AG20443 (cell line): ENCODE measurements at regions not wholly inside any gene's neighbourhood (a gene's known extent, or its start where the extent isn't known, plus 50 kb on each side); places are given as distances from the start of the nearest gene placed in this dataset.
A peak's percentile ranks its signal among the peaks of the same experiment; 100 is the strongest.

Experiments used
- DNase-seq: peaks from one replicate; pipeline ENCODE4 v3.0.0; 2012; ENCODE audit warnings: low spot score, mixed read lengths

DNA sequence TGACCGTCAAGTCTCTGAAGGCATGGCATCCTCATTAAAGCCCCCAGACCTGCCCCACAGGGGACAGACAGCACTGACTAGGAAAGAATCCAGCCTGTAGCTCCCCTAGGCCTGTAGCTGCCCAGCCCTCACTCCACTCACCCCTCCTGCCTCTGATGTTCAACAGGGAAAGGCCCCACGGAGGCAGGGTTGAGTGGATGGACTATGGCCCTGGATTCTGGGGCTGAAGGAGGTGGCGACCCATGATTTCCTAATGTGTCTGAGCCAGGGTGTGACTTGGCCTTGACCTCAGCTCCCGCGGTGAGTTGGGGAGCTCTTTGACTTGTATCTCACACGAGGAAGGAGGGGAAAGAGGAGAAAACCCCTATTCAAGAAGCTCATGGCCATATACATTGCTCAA is 238.5 kb upstream of the CSF3R start:
- no peak for DNase-seq

DNA sequence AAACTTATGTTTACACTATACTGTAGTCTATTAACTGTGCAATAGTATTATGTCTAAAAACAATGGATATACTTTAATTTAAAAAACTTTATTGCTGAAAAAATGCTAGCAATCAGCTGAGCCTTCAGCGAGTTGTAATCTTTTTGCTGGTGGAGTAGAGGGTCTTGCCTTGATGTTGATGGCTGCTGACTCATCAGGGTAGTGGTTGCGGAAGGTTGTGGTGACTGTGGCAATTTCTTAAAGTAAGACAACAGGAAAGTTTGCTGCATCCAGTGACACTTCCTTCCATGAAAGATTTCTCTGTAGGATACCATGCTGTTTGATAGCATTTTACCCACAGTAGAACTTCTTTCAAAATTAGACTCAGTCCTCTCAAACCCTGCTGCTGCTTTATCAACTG is 234.7 kb upstream of the CSF3R start:
- no peak for DNase-seq

DNA sequence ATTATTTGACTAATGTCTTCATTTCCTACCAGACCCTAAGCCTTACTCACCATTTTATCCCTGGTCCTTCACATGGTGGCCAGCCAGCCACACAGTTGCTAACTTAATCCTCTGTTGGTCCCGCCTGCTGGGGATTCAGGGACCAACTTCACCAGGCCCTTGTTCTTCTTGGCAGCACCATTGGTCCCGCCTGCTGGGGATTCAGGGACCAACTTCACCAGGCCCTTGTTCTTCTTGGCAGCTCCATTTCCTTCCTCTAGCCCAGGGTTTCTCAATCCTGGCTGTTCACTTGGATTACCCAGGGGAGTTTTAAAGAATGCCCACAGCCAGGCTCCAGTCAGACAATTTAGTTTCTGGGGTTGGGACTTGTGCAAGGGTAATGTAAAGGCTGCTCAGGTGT is 233.1 kb upstream of the CSF3R start:
- DNase-seq = no peak

GRCh38 chr1:36714301-36714700 is 231.6 kb upstream of the CSF3R start:
- DNase-seq = no peak

DNA sequence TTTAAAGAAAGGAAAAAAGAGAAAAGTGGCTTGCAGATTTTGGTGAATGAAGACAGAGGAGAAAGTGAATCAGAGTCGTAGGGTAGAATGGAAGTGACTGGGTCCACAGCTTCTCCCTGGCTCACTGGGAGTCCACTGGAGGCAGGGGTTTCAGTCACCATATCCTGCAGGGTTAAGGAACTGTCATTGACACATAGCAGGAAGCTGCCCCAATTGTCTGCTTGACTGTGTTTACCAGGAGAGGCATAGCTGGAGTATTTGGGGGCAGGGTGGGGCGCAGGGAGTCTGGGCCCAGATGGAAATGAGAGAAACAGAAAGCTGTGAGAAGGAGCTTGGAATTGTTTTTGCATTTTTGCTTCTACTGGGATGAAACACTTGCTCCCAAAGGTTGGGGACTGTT is 228.8 kb upstream of the CSF3R start:
- no peak for DNase-seq

GRCh38 chr1:36710951-36711350 is 228.2 kb upstream of the CSF3R start:
- DNase-seq = no peak

GRCh38 chr1:36709869-36710481 is 227.3 kb upstream of the CSF3R start:
- DNase-seq = no peak

DNA sequence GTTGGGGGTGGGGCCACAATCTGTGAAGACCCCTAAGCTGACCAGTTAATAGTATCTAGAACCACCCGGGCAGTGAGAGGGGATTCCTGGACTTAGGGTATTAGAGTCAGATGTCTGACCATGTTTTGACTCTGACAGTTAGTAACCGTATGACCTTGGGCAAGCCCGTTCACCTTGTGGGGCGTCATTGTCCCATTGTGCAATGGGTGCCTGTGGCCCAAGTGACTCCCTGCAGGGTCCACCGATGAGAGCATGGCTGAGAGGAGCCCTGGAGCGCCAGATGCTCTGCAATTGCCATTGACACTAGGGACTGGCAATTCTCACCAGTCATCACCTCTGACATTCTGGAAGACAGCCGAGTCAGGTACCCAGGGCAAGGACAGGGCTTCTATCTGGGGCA is 225.9 kb upstream of the CSF3R start:
- no peak for DNase-seq

DNA sequence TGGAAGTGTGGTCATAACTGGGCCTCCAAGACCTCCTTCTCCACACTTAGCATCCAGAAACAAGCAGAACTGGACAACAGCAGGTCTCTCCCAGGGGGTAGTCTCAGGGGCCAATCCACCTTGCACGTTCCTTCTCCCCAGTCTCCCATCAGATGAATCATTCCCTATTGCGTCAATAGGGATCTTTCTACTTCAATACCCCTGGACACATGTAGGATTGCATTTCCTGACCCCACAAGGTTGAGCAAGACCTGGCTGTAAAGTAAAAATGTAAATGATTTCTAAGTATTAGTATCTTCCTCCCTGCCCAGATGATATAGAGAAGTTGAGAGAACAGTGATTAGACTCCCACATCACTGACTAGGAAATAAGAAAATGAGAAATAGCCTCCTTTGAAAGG is 224.5 kb upstream of the CSF3R start:
- DNase-seq = no peak

- no peak for DNase-seq
These were observed 223.7 kb upstream of the CSF3R start for GRCh38 chr1:36706416-36706815.

DNA sequence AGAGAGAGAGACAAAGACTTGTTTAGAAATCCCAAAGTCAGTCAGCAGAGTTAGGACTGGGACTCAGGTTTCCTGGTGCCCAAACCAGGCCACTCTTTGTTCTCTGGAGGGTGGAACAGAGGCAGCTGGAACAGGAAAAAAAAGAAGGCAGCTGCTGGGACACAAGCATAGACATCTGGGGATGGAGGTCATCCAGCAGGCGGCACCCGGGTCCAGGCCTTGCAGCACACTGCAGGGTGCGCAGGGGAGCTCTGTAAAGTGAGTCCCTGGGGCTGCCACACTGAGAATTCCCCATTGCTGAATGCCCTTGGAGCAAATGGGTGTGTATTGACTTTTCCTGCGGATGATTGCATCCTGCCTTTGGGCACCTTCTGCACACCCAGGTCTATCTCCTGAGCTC is 222.9 kb upstream of the CSF3R start:
- DNase-seq = no peak

- peak; percentile 89 for DNase-seq
These were observed 221.0 kb upstream of the CSF3R start for GRCh38 chr1:36703526-36704208.

- no peak for DNase-seq
These were observed 220.2 kb upstream of the CSF3R start for GRCh38 chr1:36702963-36703362.

DNA sequence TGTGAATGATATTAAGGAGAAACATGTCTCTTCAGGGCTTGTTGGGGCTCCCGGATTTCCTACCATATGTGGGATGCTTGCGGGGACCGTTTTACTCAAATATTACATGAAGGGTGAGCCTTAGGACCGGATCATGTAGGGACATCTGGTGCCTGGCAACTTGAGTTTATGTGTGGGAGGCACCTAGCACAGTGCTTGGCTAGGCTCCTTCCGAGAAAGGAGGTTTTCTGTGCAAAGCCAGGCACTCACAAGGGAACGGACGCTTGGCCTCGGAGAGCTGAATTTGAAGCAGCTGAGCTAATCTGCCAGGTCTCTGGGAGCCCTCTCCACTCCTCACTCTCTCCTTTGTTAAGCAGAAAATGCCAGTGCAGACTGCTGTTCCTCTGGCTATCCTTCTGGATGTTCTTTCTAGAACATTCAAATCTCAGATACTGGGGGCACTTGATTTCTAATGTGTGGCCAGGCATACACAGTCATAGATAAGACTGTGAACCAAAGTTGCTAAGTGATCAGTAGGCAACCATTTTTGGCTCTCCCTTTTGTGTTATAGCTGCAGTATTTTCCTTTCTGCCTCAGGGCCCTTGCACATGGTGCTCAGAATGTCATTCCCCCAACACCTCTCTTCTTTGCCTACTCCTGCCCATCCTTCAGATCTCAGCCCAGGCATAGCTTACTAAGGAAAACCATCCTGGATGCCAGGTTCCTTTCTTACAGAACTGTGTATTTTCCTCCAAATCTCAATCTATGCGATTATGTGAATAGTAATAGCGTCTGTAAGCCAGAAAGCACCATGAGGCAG is 216.6 kb upstream of the CSF3R start:
- DNase-seq = no peak

DNA sequence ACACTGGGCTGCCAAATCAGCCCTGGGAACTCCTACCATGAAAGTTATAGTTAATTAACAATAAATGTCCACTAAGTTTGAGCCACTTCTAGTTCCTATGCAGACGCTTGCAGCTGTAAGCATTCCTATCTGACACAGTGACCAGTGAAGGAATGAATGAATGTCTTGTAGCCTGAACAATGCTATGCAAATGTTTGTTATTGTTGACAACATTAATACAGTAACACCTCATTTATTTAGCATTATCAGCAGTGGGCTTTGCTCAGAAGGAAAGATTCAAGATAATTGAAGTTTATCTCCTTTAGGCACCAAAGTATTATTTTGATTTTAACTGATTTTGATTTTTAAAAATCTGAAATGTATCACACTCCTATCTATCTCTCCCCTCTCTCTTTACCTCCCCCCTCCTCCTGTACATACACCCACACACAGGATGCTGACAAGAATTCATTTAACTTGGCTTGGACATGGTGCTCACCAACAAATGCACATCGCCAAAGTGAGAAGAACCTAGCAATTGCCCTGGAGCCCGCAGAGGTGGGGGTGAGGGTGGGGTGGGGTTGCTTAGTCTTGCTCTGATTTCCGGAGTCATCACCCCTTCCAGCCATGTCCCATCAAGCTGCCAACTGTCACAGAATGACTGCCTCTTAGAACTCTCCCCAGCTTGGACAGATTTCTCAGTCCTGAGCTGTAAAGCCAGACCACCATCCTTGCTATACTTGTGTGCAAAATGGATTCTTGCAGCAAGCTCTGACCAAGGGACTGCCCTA is 215.3 kb upstream of the CSF3R start:
- DNase-seq = no peak

GRCh38 chr1:36696261-36696940 is 213.7 kb upstream of the CSF3R start:
- DNase-seq = no peak

DNA sequence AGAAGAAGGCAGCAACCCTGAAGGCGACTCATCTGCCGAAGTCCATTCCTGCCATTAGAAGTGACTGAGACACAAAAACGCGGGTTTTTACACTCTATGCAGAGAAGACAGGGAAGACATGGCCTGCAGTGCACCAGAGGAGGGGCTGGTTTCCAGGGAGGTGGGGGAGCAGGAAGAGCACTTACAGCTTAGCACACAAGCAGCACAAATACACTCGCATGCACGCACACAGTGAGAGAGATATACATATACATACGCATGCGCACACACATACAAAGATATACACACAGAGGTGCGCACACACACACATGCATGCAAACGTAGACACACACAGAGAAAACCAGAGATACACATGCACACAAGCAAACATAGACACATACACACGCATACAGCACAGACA is 210.9 kb upstream of the CSF3R start:
- no peak for DNase-seq

DNA sequence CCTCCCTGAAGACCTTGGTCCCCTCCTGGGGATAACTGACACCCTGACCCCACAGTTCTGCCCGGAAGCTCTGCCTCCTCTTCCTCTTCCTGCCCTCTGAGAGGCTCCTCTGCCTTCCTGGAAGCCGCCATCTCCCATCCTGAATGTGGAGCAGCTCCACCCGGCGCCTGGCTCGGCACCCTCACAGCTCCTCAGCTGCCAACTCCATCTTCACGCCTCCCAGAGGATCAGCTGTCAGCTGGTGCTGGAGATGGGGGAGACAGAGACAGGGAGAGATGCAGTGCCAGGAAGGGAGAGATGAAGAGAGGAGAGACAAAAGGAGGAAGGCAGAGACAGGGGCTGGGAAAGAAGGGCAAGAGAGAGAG is 210.4 kb upstream of the CSF3R start:
- no peak for DNase-seq

DNA sequence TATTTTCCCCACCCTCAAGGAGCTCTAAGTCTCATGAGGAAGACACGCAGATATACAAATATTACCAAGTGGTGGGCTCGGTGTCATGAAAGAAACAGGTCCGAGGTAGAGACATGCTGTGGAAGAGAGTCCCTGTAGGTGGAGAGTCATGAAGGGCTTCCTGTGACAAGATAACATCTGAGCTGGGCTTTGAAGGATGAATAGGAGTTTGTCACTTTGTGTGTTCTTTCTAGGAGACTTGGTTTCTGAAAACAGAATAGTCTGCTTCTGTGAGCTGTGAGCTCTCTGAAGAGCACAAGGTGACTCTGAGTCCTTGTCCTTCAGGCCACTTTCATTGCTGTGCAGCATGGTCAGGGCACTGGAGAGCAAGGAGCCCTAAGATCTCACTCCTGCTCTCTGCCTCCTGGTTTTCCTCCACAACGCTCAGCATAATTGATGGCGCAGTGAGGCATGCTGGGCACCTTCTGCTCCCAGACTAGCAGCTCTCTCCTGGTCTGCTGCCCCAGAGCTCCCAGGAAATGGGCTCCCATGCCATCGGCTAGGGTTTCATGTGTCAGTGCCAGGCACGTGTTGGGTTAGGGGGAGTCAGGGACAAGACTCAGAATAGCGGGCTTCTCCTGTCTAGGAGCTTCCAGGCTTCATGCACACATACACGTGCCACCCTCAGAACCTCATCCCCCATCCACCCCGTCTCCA is 209.9 kb upstream of the CSF3R start:
- DNase-seq = no peak

- DNase-seq = no peak
These were observed 208.7 kb upstream of the CSF3R start for GRCh38 chr1:36691374-36691773.

- no peak for DNase-seq
These were observed 207.3 kb upstream of the CSF3R start for GRCh38 chr1:36689992-36690391.

- DNase-seq = no peak
These were observed 204.6 kb upstream of the CSF3R start for GRCh38 chr1:36687312-36687711.
